ENCODE measurements at regions not wholly inside any gene's neighbourhood (a gene's known extent, or its start where the extent isn't known, plus 50 kb on each side); places are given as distances from the start of the nearest gene placed in this dataset.

DNA sequence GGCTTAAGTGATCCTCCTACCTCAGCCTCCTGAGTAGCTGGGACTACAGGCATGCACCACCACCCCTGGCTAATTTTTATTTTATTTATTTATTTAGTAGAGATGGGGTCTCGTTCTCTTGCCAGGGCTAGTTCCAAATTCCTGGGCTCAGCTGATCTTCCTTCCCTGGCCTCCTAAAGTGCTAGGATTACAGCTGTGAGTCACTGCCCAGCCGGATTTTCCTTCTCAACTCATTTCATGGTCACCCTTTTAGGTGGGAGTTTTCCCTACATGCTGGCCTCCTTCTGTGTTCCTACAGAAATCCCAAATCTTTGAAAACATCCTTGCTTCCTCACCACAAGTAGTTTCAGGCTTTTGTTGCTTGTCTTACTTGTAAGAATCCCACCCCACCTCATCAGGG is 102.1 kb upstream of the SIAH1 start:
- no peak for ATAC-seq (ENCODE audit: poor library complexity)
- intact Hi-C loops (cut with DNase I): no loop called here
- DNase-seq: no peak

DNA sequence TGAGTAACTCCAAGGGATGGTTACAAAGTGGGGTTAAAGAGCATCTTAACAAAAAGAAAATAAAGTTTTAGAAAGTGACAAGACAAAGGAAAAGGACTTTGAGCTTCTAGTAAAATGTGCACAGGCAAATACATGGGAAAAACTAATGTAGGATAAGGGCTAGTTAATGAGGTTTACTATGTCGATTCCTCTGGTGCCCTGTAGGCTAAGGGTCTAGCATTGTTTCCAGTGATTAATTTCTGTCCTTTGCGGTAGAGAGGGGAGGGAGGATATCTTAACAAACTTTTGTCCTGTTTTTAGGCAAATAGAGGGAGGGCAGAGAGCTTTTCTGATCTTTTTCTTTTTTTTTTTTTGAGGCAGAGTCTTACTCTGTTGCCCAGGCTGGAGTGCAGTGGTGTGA is 96.6 kb upstream of the SIAH1 start:
- ATAC-seq (ENCODE audit: poor library complexity): no peak
- intact Hi-C loops (cut with DNase I): no loop called here
- DNase-seq: no peak

DNA sequence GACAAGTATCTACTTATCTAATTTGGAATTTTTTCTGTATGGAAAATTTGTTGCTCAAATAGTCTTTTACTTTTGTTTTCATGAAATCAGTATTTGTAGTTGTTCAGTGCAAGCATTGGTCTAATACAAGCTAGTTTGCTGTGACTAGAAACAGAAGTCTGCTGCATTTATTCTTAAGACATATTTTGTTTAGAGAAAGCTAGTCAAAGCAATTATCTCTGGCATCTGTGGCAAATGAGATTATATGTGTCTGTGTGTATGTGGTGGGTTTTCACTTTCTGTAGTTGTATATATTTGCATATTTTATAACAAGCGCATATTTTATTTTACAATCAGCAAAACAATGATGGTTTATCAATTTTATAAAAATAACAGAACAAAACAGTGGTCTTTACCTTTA is 96.0 kb upstream of the SIAH1 start:
- ATAC-seq (ENCODE audit: poor library complexity) (no peak), DNase-seq (no peak)
- intact Hi-C loops (cut with DNase I): no loop called here

DNA sequence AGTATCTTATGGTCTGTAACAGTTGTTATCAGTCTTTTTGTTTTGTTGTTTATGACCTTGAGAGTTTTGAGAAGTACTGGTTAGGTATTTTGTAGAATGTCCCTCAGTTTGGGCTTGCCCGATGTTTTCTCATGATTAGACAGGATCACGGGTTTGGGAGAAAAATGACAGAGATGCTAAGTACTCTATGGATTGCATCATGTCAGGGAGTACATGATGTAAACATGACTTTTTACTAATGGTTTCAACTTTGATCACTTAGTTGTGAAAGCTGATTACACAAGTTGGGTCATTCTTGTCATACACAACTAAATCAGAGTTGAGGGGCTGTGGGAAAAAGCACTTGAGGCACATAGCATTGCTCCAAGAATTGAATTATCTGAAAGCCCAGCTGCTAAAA is 94.7 kb upstream of the SIAH1 start:
- intact Hi-C loops (cut with DNase I): no loop called here
- ATAC-seq (ENCODE audit: poor library complexity) (no peak), DNase-seq (no peak)

DNA sequence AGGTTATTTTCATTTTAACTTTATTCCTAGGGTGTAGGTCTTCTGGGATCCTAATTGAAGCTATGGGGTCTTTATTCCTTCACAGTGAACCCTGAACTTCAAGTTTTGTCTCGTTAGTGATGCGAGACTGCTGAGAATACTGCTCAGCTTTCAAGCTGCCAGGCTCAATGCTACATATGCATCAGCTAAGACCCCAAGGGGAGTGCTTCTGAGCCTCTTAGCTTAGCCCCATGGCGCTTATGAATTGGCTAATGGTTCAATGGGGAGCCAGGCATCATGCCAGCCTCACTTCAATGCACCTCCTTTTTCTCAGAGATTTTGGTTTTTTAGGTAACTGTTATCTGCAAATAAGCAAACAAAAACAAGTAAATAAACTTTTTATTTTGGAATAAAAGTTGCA is 94.1 kb upstream of the SIAH1 start:
- DNase-seq (no peak), ATAC-seq (ENCODE audit: poor library complexity) (no peak)
- intact Hi-C loops (cut with DNase I): no loop called here

DNA sequence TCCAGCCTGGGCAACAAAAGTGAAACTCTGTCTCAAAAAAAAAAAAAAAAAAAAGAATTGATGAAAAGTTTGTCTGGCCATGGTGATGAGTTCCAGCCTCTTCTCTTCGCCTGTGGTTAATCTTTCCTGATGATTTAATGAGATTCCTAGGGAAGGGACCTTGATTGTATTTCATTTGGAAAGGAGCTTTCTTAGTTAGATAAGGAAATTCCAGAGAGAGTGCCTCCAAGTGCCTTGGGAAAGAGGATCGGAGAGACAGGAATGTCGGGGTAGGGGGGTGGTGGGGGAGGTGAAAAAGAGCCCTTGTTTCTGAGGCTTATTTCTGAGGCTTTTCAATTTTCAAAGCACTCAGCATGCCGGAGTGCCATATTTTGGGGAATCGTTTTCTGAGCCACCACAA is 93.2 kb upstream of the SIAH1 start:
- ATAC-seq (ENCODE audit: poor library complexity) (no peak), DNase-seq (no peak)
- intact Hi-C loops (cut with DNase I): no loop called here

DNA sequence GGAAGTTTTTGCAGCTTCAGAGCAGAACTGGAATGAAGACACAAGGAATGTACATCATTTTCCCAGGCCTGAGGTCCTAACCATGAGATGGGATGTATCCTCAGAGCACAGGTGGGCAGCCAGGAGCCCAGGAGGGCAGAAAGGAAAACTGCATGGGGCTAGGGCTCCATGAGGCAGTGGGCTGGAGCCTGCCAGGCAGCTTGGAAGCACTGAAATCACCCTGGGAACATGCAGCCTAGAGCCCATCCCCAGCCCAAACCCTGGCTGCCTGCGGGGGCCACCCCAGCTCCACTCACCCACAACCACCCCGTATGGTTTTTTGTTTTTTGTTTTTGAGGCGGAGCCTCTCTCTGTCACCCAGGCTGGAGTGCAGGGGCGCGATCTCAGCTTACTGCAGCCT is 86.2 kb upstream of the SIAH1 start:
- DNase-seq (no peak), ATAC-seq (ENCODE audit: poor library complexity) (no peak)
- intact Hi-C loops (cut with DNase I): no loop called here

DNA sequence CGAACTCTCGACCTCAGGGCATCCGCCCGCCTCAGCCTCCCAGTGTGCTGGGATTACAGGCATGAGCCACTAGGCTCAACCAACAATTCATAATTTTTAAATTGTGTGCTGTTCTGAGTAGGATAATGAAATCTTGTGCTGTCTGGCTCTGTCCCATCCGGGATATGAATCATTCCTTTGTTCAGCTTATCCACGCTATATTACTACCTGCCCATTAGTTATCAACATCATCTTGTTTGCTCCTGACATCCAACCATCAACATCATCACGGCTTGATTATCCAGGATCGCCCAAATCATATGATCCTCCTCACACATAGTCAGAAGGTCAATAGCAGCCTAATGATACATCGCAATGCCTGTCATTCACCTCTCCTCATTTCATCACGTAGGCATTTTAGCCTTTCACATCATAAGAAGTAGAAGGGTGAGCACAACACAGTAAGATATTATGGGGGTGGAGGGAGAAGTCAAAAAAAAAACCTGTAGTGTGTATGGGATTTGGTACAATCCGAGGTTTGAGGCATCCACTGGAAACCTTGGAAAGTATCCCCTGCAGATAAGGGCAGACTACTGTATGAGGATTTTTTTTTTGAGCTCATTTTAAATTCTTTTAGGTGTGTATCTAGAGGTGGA is 77.0 kb upstream of the SIAH1 start:
- DNase-seq (no peak), ATAC-seq (ENCODE audit: poor library complexity) (no peak)
- intact Hi-C loops (cut with DNase I): no loop called here

DNA sequence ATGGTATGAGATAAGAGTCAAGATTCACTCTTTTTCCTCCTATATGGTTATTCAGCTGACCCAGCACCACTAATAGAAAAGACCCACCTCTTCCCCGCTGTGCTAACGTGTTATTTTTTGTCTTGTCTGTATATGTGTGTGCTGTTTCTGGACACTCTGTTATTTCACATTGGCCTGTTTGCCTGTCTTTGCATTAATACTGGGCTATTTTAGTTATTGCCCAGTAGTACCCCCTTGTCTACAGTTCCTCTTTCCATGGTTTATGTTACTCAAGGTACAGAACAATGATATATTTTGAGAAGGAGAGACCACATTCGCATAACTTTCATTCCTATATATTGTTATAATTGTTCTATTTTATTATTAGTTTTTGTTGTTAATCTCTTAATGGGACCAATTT is 74.0 kb upstream of the SIAH1 start:
- no peak for ATAC-seq (ENCODE audit: poor library complexity)
- no peak for DNase-seq
- intact Hi-C loops (cut with DNase I): no loop called here

DNA sequence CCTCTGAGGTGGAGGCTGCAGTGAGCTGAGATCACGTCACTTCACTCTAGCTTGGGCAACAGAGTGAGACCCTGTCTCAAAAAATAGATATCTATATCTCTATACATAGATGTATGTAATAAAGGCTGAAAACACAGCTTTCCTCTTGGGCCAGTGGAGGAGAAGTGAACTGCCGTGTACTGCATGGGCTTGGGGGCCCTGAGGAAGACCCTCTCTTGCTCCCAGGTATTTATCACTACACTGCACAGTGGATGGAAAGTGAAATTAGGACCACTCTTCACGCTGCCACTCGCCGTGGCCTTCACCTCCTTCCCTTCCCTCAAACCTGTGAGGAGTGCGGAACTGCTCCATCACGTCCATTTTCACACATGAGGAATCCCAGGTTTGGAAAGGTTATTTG is 68.8 kb upstream of the SIAH1 start:
- ATAC-seq (ENCODE audit: poor library complexity): no peak
- intact Hi-C loops (cut with DNase I): no loop called here
- no peak for DNase-seq

DNA sequence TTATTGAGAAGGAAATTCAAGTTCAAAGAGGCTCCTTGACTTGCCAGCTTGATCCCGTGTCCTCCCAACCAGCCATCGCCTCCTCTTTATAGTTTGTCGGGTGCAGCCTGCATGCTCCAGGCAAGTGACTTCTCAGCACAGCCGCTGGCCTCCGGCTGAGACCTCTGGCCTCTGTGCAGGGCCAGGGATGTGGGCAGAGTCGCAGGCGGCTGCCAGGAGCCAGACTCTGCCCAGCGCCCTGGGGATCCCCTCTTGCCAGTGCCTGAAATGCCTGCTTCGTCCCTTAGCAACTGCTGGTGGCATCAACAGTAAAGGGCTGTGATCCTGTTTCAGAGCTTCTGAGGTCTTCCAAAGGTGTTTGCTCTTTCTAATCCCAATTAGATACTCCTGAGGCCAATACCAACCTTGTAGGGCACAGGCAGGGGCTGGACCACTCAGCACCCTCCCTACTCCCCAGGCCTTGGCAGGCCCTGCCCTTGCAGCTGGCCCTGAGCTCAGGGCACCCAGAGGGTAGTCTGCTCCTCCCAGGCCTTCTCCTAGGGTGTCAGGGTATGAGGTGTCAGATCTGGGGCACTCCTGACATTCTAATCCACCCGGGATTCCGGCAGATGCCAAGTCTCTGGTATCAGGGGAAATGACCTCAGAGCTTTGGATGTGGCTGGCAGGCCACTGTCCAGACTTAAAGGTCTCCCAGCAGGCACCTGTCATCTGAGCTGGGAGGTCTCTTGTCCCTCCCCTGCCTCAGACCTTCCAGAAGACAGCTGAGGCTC is 68.0 kb upstream of the SIAH1 start:
- intact Hi-C loops (cut with DNase I): no loop called here
- DNase-seq: peak; percentile 49
- peak; percentile 95 for ATAC-seq (ENCODE audit: poor library complexity)

DNA sequence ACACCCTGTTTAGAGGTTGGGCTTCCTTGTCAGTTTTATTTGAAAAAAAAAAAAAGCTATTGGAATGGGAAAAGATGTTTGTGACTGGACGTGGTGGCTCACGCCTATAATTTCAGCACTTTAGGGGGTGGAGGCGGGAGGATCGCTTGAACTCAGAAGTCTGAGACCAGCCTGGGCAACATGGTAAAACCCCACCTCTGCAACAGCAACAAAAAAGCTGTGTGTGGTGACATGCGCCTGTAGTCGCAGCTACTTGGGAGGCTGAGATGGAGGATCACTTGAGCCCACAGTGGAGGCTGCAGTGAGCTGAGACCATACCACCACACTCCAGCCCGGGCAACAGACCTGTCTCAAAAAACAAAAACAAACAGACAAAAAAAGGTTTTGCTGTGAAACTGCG is 66.1 kb upstream of the SIAH1 start:
- ATAC-seq (ENCODE audit: poor library complexity) (no peak), DNase-seq (no peak)
- intact Hi-C loops (cut with DNase I): no loop called here

DNA sequence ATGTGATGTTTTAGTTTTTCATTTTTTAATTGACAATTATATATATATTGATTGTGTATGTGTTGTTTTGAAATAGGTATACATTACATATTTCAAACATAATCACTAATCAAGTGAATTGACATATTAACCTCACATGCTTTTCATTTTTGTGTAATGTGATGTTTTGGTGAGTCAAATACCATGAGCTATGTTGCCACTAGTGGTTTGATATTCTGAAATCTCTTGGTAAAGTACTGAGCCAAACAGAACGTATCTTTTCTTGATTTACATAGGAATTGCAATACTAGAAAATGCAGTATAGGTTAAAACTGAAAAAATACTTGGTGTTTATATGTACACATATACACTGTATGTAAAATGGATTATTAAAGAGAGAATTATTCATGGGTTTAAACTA is 65.2 kb upstream of the SIAH1 start:
- ATAC-seq (ENCODE audit: poor library complexity): no peak
- DNase-seq: no peak
- intact Hi-C loops (cut with DNase I): no loop called here

DNA sequence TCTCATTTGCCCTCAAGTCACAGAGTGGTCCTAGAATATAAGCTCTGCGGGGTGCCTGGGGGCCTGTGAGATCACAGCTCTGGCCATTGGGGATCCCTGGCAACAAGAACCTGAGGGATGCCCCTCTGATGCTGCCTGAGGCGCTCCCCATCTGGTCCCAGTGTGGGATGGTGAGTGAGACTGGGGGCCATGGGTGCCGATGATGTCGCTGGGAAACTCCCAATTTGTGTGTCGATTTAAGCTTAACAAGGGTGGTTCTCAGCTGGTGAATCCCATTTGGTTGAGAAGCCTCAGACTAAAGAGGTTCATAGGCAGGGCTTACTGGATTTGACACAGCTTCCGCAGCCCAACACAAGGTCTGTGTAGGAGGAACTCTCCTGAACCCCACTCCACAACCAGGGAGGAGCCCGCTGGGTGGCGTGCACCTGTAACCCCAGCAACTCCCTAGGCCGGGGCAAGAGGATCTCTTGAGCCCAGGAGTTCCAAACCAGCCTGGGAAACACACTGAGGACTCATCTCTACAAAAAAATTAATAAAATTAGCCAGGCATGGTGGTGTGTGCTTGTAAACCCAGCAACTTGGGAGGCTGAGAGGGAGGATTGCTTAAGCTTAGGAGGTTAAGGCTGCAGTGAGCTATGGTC is 63.7 kb upstream of the SIAH1 start:
- intact Hi-C loops (cut with DNase I): no loop called here
- DNase-seq (no peak), ATAC-seq (ENCODE audit: poor library complexity) (no peak)

DNA sequence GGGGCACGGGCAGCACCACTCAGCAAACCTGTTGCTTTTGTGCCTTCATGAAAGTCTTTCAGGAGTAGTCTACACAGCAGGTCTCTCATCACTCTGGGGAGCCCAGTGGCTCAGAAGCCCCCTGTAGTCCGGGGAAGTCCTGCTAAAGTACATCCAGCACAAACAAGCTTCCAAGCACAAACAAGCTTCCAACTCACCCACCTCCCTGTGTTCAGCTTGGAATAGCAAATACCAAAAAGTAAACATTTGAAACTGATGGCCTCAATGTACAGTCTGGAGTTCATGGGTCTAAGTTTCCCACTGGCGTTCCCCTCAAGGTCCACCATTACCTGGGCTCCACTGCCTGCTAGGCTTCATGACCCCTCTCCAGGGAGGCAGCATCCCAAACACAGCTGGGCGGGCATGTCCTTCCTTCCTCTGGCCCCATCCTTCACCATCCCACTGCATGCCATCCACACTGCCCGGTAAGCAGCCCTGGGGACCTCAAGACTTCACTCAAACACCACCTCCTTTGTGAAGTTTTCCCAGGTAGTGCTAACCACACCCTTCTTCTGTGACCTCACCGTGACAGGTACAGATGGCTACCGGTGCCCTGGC is 62.8 kb upstream of the SIAH1 start:
- DNase-seq: no peak
- intact Hi-C loops (cut with DNase I): no loop called here
- ATAC-seq (ENCODE audit: poor library complexity): no peak

DNA sequence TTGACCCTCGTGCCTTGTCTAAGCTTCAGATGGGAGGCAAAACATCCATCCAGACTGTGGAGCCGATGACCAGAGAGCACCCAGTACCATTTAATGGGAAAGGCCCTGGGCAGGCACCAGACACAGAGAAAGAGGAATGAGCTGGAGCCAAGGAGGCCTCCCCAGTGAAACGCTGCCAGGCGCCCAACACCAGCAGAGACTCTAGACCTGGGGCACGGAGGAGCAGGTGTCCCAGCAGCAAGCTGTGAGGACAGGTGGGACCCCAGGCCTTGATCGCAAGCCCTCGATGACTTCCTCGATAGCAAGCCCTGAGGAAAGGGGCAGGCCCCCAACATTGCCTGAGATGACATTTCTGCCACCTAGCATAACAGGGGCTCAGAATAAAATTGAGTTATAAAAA is 62.2 kb upstream of the SIAH1 start:
- intact Hi-C loops (cut with DNase I): no loop called here
- no peak for ATAC-seq (ENCODE audit: poor library complexity)
- no peak for DNase-seq

DNA sequence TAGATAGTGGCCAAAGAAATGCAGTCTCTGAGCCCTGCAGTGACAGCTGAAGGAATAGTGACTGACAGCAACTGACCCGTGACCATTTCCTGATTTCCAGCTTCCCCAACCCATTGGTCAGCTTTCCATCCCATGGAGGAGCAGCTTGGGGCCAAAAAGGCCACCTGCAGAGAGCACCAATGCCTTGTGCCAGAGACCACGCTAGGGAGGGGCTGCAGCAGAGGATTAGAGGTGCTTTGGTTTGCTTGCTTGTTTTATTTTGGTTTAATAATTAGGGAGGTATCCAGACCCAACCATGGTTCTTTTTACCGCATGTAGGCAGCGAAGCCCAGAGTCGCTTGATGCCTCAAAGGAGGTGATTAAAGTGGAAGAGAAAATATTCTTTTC is 61.3 kb upstream of the SIAH1 start:
- ATAC-seq (ENCODE audit: poor library complexity) (no peak), DNase-seq (no peak)
- intact Hi-C loops (cut with DNase I): no loop called here

DNA sequence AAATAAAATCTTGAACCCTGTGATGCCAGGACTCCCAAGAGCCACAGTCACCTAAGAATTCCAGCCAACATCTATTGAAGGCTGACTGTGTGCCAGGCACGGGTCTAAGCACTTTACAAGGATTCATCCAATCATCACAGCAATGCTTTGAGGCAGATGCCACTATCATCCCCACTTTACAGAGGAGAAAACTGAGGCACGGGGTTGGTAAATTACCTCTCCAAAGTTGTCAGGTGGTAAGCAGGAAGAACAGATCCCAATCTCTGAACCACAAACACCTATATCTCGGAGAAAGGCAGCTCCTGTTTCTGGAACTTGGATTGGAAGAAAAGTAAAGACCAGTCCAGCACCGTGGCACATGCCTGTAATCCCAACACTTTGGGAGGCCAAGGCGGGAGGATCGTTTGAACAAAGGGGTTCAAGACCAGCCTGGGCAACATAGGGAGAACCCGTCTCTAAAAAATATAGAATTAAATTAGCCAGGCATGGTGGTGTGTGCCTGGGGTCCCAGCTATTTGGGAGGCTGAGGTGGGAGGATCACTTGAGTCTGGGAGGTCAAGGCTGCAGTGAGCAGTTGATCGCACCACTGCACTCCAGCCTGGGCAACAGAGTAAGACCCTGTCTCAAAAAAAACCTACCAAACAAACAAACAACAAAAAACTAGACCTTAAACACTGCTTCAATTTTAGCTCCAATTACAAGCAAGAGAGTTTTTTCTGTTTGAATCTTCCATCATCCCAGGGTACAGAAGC is 60.7 kb upstream of the SIAH1 start:
- ATAC-seq (ENCODE audit: poor library complexity): no peak
- intact Hi-C loops (cut with DNase I): no loop called here
- DNase-seq: no peak

DNA sequence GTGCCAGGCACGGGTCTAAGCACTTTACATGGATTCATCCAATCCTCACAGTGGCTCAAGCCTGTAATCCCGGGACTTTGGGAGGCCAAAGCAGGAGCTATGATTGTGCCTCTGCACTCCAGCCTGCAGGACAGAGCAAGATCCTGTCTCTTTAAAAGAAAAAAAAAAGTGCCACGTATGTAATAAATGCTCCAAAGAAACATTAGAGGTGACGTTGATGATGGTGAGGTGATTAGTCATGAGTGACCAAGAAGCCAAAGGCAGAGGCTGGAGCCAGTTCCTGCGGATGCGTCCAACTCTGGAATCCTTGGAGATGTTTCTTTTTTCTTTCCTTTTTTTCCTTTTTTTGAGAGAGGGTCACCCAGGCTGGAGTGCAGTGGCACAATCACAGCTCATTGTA is 59.4 kb upstream of the SIAH1 start:
- intact Hi-C loops (cut with DNase I): no loop called here
- ATAC-seq (ENCODE audit: poor library complexity) (peak; percentile 84), DNase-seq (no peak)
